ENCODE measurements at regions not wholly inside any gene's neighbourhood (a gene's known extent, or its start where the extent isn't known, plus 50 kb on each side); places are given as distances from the start of the nearest gene placed in this dataset.
"Not testable (repeated sequence)": the region's sequence is repeated elsewhere in the genome, so short reads cannot be mapped to it uniquely, and the experiment has no call there.

DNA sequence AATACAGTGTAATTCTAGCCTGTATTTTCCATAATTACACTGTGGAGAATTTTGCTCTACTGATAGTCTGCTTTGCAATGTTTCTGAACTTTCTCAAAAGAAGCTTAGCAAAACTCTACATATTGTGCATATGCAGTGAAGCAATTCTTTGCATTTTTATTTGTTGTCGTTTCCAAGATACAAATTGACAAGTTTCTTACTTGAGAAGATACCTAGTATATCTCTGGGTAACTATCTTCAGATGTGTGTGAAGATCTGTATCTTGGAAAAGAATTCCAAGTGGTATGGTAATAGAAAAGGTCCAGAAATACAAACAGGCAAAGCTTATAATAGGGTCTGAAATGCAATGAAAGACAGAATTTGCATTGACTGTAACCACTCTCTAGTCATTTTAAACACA lies 1119.8 kb upstream of the INTU start:
- no peak for ATAC-seq (ENCODE audit: low FRiP score in 2 of 2)
- H3K27me3 ChIP-seq: no peaks in the 10 kb centered on the region
- no peak for DNase-seq
- WGBS, 2 donors: 77 to 86% methylated on average over 1 of the region's 1 CpG
- H3K9me3 ChIP-seq: no peaks in the 10 kb centered on the region
- H3K4me1 ChIP-seq: no peaks in the 10 kb centered on the region
- TF ChIP-seq, protein P1, sequence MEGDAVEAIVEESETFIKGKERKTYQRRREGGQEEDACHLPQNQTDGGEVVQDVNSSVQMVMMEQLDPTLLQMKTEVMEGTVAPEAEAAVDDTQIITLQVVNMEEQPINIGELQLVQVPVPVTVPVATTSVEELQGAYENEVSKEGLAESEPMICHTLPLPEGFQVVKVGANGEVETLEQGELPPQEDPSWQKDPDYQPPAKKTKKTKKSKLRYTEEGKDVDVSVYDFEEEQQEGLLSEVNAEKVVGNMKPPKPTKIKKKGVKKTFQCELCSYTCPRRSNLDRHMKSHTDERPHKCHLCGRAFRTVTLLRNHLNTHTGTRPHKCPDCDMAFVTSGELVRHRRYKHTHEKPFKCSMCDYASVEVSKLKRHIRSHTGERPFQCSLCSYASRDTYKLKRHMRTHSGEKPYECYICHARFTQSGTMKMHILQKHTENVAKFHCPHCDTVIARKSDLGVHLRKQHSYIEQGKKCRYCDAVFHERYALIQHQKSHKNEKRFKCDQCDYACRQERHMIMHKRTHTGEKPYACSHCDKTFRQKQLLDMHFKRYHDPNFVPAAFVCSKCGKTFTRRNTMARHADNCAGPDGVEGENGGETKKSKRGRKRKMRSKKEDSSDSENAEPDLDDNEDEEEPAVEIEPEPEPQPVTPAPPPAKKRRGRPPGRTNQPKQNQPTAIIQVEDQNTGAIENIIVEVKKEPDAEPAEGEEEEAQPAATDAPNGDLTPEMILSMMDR (IDR thresholded peaks at IDR 0.05): no peak
- TF ChIP-seq POLR2AphosphoS5 (IDR thresholded peaks at IDR 0.05): no peak
- no peak for TF ChIP-seq EP300 (IDR thresholded peaks at IDR 0.05)
- no peak for TF ChIP-seq POLR2A (IDR thresholded peaks at IDR 0.05)
- no peak overlapping the region for H3K27ac ChIP-seq
- no peaks in the 10 kb centered on the region for H3K36me3 ChIP-seq
- H3K4me3 ChIP-seq: no peak overlapping the region

DNA sequence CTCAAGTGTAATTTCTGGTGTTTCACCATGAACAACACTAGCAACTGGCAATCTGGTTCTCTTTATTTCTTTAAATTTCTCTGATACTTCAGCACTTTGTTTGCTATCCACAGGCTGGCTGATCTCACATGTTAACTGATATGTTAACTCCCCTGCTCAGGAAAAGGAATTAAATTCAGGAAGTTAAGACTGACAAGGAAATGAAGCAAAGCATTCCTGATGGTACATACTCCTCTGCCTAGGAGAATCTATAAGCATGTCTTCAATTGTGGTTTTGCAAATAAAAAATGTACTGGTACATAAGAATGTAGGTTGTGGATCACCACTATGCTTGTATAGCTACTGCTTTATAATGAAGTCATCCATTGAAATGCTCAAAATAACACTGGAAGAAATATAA lies 1119.2 kb upstream of the INTU start:
- Histone ChIP-seq H3K9me3 (no peaks in the 10 kb centered on the region), H3K4me3 (no peak overlapping the region), H3K27me3 (no peaks in the 10 kb centered on the region), H3K27ac (no peak overlapping the region), H3K4me1 (no peaks in the 10 kb centered on the region), H3K36me3 (no peaks in the 10 kb centered on the region)
- ATAC-seq (ENCODE audit: low FRiP score in 2 of 2): no peak
- TF ChIP-seq EP300 (IDR thresholded peaks at IDR 0.05): no peak
- TF ChIP-seq POLR2AphosphoS5 (IDR thresholded peaks at IDR 0.05): no peak
- no peak for TF ChIP-seq POLR2A (IDR thresholded peaks at IDR 0.05)
- no peak for DNase-seq

DNA sequence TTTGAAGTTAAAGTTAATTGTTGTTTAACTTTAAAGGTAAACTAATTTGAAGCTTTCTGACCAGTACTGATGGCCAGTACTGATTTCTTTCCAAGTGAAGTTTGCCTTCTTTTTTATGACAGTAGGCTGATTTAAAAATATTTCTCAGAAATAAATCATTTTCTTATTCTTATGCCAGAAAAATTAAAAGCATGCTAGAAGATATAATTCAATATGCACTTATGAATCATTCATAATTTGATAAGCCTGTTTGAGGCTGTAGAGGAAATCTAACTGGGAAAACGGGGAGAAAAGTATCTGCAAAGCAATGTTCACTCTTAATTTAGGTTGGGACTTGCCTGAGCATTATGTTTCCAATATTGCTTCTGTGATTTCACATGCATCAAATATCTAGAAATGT lies 1112.0 kb upstream of the INTU start:
- no peaks in the 10 kb centered on the region for H3K27me3 ChIP-seq
- 66 to 75% methylated on average over 1 of the region's 1 CpG for WGBS, 2 donors
- no peaks in the 10 kb centered on the region for H3K9me3 ChIP-seq
- no peak overlapping the region for H3K4me3 ChIP-seq
- no peaks in the 10 kb centered on the region for H3K36me3 ChIP-seq
- DNase-seq: no peak
- ATAC-seq (ENCODE audit: low FRiP score in 2 of 2): no peak
- TF ChIP-seq POLR2A (IDR thresholded peaks at IDR 0.05) (no peak), EP300 (IDR thresholded peaks at IDR 0.05) (no peak), POLR2AphosphoS5 (IDR thresholded peaks at IDR 0.05) (no peak)
- TF ChIP-seq, protein P1 (IDR thresholded peaks at IDR 0.05): no peak
- H3K4me1 ChIP-seq: no peaks in the 10 kb centered on the region
- H3K27ac ChIP-seq: no peak overlapping the region

DNA sequence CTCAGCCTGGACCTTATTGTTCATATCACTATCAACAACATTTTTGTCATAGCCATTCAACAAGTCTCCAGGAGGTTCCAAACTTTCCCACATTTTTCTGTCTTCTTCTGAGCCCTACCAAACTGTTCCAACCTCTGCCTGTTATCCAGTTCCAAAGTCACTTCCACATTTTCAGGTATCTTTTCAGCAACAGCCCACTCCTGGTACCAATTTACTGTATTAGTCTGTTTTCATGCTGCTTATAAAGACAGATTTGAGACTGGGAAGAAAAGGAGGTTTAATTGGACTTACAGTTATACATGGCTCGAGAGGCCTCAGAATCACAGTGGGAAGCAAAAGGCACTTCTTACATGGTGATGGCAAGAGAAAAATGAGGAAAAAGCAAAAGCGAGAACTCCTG lies 1107.4 kb upstream of the INTU start:
- DNase-seq; H3K36me3 ChIP-seq; H3K27me3 ChIP-seq; ATAC-seq (ENCODE audit: low FRiP score in 2 of 2); H3K4me1 ChIP-seq; H3K4me3 ChIP-seq; H3K9me3 ChIP-seq; H3K27ac ChIP-seq: not testable (repeated sequence)
- WGBS, 2 donors: 88 to 94% methylated on average over 2 of the region's 2 CpGs

DNA sequence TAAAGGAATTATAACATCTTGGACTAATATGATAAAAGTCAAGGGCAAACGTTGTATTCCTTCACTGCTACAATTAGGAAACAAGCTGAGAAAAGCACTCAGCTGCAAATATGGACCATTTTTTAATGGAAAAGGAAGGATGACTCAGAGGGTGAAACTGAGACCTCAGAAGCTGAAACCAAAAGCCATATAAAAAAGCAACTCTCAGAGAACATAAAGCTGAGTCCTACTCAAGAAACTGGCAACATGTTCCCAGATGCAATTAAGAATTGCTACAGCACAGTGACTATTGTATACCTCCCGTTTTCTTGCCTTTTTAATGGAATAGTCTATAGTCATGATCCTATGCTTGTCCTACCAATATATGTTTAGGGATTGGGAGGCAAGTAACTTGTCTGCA lies 1106.4 kb upstream of the INTU start:
- TF ChIP-seq, protein P1 (IDR thresholded peaks at IDR 0.05): no peak
- TF ChIP-seq EP300 (IDR thresholded peaks at IDR 0.05): no peak
- no peak for TF ChIP-seq POLR2A (IDR thresholded peaks at IDR 0.05)
- no peak for TF ChIP-seq POLR2AphosphoS5 (IDR thresholded peaks at IDR 0.05)
- ATAC-seq (ENCODE audit: low FRiP score in 2 of 2) (no peak), DNase-seq (no peak)
- H3K27me3 ChIP-seq: no peaks in the 10 kb centered on the region
- H3K9me3 ChIP-seq: no peaks in the 10 kb centered on the region
- H3K36me3 ChIP-seq: no peaks in the 10 kb centered on the region
- 74 to 77% methylated on average over 2 of the region's 2 CpGs for WGBS, 2 donors
- H3K4me1 ChIP-seq: no peaks in the 10 kb centered on the region
- no peak overlapping the region for H3K27ac ChIP-seq
- no peak overlapping the region for H3K4me3 ChIP-seq

DNA sequence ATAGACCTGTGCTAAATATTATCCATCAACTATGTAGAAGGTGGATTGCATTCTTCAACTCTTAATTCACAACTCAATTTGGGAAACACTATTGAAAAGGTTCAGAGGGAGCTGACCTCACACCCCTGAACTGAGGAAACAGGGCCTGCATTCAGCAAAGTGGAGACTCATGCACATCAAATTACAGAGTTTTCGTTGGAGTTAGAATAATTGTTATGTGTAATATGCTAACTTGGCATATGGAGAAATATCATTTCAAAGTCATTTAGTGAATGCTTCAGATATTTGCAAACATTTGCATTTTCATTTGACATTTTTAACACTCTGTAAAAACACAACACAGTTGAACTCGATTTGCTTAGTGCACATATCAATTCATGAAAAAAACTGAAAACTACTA lies 1102.8 kb upstream of the INTU start:
- ATAC-seq (ENCODE audit: low FRiP score in 2 of 2): no peak
- H3K9me3 ChIP-seq: no peaks in the 10 kb centered on the region
- no peaks in the 10 kb centered on the region for H3K27me3 ChIP-seq
- 84 to 85% methylated on average over 2 of the region's 2 CpGs for WGBS, 2 donors
- TF ChIP-seq POLR2A (IDR thresholded peaks at IDR 0.05): no peak
- TF ChIP-seq EP300 (IDR thresholded peaks at IDR 0.05): no peak
- TF ChIP-seq, protein P1 (IDR thresholded peaks at IDR 0.05): no peak
- no peak for TF ChIP-seq POLR2AphosphoS5 (IDR thresholded peaks at IDR 0.05)
- DNase-seq: no peak
- H3K4me1 ChIP-seq: no peaks in the 10 kb centered on the region
- no peak overlapping the region for H3K27ac ChIP-seq
- no peak overlapping the region for H3K4me3 ChIP-seq
- no peaks in the 10 kb centered on the region for H3K36me3 ChIP-seq
